ENCODE measurements at regions not wholly inside any gene's neighbourhood (a gene's known extent, or its start where the extent isn't known, plus 50 kb on each side); places are given as distances from the start of the nearest gene placed in this dataset.
"Not testable (repeated sequence)": the region's sequence is repeated elsewhere in the genome, so short reads cannot be mapped to it uniquely, and the experiment has no call there.

DNA sequence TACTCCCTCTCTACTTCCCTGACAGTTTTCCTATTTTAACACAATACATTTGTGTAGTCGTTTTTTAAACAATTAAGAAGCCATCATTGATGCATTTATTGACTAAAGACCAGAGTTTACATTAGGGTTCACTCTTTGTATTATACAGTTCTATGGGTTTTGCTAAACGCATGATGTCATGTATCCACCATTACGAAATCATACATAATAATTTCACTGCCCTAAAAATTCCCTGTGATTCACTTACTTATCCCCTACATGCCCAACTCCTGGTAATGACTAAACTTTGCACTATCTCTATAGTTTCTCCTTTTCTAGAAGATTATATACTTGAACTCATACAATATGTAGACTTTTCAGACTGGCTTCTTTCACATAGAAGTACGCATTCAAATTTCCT lies 1016.5 kb upstream of the FOXG1 start:
- no peak for DNase-seq (ENCODE audit: low read depth in 2 of 2)

DNA sequence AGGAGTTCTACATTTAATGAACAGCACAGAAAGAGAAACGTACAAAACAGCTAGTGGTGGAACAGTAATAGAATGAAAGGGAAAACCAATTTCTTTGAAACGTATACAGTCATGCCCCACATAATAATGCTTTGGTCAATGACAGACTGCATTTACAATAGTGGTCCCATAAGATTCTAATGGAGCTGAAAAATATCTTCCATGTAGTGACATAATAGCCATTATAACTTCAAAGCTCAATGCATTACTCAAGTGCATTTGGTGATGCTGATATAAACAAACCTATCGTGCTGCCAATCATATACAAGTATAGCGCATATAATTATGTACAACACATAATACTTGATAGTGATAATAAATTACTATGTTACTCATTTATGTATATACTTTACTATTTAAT lies 1008.9 kb upstream of the FOXG1 start:
- DNase-seq (ENCODE audit: low read depth in 2 of 2) = not testable (repeated sequence)

DNA sequence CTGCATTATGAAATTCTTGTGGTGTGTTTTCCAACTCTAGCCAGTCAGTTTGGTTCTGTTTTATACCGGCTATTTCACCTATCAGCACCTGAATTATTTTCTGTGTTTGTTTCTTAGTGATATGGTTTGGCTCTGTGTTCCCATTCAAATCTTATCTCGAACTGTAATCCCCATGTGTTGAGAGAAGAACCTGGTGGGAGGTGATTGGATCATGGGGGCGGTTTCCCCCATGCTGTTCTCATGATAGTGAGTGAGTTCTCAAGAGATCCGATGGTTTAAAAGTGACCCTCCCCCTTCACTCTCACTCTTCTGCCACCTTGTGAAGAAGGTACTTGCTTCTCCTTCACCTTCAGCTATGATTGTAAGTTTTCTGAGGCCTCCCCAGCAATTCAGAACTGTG lies 1006.2 kb upstream of the FOXG1 start:
- not testable (repeated sequence) for DNase-seq (ENCODE audit: low read depth in 2 of 2)

DNA sequence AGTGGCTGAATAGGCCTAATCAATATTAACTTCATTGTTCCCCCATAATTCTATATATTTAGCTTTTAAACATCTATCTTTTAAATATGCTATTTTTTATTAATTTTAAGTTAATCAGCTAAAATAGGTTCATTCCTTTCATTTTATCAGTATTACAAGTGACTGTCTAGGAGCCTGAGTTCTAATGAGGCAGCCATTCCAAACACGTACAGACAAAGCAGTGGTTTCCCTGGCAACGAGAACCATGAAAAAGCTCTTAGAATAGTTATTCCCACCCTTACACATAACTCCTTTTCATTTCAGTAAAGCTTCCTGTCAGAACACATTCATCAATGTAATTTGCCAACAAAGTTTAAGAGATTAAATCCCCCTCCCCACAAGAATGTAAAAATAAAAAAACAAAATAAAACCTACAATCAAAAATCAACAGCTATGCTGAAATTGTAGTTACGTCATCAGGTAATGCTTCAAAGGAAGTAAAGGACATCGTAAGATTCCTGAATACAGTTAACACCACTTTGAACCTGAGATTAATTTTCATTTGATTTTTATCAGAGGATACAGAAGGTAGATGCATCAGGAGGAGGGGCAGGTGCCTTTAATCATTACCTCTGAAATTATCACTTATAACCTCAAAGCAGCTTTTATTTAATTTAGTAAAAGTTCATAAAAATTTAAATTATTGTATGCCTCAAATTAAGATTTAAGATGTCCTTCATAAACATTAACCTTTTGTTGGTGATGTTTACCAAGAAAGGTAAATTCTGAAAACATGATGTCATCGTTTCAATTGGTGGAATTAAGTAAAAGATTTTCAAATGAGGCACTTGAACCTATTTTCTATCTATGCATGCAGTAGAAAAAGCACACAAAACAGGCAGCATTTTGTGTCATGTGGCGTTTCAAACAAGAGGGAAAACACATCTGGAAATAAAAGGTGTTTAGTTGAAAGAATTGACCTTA lies 967.2 kb upstream of the FOXG1 start:
- DNase-seq (ENCODE audit: low read depth in 2 of 2) = not testable (repeated sequence)

DNA sequence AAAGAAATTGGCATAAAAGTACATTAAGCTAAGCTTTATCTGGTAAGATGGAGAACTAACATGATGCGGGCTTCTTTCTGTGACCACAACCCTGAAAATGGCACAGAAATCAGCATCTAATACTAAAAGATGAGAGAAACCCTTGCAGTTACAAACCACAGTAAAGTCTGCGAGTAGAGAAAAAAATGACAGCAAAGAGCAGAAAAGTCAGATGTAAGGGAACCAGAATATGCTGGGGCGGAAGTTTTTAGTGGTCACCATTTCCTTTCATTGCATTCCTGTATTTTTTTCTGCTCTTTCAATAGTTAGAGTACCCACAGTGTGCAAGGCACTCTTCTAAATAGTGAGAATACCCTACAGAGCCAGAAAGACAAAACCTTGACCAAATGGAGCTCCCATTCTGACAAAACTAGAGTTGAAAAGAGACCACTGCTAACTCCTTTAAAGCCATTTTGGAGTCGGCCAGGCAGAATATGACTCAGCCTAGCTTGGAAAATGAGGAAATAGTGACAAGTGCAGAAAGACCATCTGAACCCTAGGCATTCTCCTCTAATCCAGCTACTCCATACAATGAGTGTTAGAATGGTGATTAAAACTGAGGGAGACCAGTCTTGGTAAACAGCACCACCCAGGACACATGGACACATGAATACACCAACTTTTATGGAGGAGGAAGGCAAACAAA lies 948.7 kb upstream of the FOXG1 start:
- DNase-seq (ENCODE audit: low read depth in 2 of 2) = not testable (repeated sequence)

DNA sequence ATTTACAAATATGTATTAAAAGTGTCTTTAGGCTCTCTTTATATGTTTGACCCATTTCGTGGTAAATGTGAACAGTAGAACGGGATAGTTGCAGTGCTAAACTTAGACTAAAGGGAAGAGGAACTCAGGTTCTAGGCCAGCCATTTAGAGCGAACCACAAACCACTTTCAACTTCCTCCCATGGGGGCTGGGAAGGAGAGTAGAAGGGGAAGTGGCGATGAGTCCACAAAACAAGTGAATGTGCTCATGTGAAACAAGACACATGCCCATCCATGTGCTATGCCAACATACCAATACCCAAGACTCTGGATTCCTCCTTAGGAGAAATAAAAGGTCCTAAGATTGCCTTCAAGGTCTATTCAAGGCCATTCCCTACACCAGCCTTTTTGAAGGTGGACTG lies 940.4 kb upstream of the FOXG1 start:
- DNase-seq (ENCODE audit: low read depth in 2 of 2) = not testable (repeated sequence)

DNA sequence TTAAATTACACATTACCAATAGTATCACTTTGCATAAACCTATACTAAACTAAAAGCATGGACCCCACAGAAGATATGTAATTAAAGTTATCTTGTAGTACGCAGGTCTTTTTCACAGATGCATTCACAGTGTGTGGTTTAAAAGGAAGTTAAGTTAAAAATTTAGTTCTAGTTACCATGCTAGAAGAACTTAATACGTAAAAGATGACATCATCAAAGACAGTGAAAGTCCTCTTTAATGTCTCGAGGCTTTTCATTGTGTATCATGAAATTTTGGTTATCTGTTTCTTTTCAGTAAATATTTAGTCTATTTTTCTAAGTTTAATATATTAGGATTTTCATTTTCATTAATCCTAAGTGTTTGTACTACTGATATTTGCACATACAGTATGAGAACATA lies 934.6 kb upstream of the FOXG1 start:
- DNase-seq (ENCODE audit: low read depth in 2 of 2) = not testable (repeated sequence)

DNA sequence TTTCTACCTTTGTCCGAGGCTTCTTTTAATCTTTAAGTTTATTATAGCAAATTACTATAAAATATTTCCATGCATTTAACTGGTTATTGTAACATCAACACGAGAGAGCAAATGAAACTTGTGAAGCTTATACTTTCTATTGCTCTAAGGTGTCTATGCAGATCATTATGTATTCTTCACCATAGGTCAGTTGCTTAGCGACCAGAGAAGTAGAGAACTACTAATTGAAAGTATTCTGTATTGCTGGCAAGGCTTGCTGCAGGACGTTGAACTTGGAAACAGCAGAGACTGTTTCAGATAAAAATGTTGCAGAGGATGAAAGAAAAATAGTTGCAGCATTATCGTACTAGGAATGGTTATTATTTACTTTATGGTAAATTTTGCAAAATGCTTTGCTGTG lies 933.6 kb upstream of the FOXG1 start:
- not testable (repeated sequence) for DNase-seq (ENCODE audit: low read depth in 2 of 2)

DNA sequence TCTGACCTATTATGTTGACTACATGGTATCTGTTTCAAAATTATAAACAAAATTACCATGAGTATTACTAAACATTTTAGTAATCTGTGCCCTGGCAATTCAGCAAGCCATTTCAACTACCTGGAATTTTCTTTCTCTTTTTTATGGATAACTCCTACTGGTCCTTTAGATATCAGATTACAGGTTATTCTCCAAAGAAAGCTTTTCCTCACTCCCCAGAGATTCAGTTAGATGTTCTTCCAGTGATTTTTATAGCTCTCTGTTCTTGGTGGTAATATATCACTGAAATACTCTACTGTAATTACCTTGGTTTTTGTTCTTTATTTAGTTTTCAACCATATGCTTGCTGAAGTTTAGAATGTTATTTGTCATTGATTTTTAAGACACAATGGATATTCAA lies 930.2 kb upstream of the FOXG1 start:
- DNase-seq (ENCODE audit: low read depth in 2 of 2) = no peak

DNA sequence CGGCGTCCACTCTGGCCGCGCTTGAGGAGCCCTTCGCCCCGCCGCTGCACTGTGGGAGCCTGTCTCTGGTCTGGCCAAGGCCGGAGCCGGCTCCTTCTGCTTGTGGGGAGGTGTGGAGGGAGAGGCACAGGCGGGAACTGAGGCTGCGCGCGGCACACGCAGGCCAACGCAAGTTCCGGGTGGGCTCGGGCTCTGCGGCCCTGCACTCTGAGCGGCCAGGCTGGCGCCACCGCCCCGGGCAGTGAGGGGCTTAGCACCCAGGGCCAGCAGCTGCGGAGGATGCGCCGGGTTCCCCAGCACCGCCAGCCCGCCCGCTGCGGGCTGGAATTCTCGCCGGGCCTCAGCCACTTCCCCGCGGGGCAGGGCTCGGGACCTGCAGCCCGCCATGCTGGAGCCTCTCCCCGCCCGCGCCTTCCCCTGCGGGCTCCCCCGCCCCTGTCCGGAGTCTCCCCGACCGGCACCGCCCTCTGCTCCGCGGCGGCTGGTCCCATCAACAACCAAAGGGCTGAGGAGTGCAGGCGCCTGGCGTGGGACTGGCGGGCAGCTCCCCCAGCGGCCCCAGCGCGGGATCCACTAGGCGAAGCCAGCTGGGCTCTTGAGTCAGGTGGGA lies 921.2 kb upstream of the FOXG1 start:
- no peak for DNase-seq (ENCODE audit: low read depth in 2 of 2)

DNA sequence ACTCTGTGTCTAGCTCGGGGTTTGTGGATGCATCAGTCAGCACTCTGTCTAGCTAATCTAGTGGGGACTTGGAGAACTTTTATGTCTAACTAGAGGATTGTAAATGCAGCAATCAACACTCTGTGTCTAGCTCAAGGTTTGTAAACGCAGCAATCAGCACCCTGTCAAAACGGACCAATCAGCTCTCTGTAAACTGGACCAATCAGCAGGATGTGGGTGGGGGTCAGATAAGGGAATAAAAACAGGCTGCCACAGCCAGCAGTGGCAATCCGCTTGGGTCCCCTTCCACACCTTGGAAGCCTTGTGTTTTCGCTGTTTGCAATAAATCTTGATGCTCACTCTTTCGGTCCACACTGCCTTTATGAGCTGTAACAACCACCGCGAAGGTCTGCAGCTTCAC lies 920.7 kb upstream of the FOXG1 start:
- DNase-seq (ENCODE audit: low read depth in 2 of 2) = no peak

DNA sequence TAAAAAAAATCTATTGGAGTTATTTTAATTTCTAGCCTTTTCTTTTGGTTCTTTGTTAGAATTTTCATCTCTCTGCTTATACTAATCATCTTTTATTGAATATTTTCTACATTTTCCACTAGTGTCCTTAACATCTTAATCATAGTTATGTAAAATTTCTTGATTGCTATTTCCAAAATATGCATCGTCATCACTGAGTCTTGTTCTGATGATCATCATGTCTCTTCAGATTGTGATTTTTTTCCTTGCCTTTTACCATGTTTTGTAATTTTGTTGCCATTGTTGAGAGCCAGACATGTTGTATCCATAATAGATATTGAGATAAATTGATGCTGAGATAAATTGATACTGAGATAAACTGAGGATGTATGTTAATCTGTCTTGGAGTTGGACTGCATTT lies 919.1 kb upstream of the FOXG1 start:
- not testable (repeated sequence) for DNase-seq (ENCODE audit: low read depth in 2 of 2)

DNA sequence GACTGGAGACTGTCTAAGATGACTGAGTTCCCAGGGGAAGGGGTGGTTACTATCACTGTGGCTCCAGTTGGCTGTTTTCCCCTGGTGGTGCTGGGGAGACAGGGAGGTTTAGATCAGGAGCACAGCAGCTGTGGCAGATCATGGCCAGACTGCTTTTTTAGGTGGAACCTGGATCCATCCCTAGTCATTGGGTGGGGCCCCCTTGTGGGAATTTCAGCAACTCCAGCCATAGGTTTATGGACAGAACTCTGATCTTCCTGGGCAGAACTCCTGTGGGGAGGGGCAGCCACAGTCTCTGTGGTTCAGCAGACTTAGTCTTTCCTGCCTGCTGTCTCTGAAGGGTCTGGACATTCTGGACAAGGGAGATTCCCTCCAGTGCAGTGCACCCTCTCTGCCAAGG lies 917.4 kb upstream of the FOXG1 start:
- DNase-seq (ENCODE audit: low read depth in 2 of 2) = not testable (repeated sequence)

DNA sequence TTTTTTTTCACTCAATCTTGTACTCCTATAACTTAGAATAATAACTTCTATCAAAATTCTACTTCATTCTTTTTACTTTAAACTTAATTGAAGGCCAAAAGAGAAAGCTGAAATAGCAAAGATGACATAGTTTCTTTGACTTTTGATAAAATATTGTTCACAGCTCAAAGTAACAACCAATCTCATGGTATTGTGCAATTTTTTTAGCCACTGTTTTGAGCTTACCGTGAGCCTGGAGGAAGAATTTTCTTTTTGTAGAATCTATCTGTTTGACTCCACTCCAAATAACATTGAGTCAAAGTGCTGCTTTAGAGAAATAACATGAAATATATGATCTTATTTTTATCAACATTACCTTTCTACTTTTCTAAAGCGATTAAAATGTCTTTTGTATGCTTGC lies 903.9 kb upstream of the FOXG1 start:
- DNase-seq (ENCODE audit: low read depth in 2 of 2) = no peak

DNA sequence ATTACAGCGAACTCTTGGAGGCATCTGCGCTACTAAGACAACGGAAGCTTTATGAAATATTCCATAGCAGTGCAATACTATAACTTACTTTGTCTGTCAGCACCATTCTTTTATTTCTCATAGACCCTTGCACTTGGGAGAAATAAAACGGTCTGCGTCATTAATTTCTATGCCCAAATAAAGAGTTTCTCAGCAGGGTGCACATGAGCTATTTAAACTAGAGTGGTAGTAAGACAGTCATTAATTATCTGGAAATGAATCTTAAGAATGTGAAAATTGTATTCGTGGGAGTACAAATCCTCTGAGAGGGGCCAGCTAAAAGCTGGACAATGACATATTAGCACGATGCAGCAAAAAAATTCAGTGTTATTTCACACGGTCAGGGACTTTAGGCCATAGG lies 903.4 kb upstream of the FOXG1 start:
- no peak for DNase-seq (ENCODE audit: low read depth in 2 of 2)

DNA sequence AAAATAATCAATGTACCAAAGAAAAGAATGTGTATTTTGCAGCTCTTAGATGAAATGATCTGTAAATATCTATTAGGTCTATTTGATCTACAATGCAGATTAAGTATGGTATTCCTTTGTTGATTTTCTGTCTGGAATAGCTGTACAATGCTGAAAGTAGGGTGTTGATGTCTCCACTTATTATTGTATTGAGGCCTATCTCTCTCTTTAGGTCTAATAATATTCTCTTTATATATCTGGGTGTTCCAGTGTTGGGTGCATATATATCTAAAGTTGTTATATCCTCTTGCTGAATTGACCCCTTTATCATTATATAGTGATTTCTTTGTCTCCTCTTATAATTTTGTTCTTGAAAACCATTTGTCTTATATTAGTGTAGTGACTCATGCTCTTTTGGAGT lies 885.5 kb upstream of the FOXG1 start:
- no peak for DNase-seq (ENCODE audit: low read depth in 2 of 2)

DNA sequence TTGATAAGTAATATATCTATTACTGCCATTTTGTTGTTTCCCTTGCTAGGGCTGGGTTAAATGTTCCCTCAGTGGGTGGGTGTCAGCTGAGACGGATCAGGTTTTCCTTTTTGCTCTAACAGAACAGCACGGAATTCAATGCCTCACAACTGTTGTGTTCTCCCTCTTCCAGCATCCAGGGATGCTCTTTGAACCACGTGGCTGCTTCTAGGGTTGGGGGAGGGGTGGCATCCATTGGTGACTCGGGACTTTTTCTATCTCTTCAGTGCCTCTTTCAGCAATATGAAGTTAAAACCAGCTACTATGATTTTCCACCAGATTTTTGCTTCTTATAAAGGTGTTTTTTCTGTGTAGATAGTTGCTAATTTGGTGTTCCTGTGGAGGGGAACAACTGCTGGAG lies 884.9 kb upstream of the FOXG1 start:
- no peak for DNase-seq (ENCODE audit: low read depth in 2 of 2)

DNA sequence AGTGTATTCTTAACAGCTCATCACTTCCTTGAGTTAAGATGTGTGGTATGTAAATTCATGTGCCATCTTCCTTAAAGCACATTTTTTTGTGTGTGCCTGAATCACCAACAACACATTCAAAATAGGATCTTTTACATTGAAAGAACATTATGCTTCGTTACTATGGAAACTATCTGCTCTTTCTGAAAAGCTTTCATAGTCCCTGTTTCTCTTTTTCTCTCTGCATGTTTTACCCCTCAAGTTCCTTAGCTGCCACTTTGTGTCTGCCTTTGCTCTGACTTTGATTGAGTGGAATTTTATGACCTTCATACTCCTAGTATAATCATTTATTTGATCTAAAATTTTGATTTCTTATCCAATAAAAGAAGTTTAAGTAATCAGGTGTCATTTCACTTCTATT lies 880.3 kb upstream of the FOXG1 start:
- no peak for DNase-seq (ENCODE audit: low read depth in 2 of 2)

DNA sequence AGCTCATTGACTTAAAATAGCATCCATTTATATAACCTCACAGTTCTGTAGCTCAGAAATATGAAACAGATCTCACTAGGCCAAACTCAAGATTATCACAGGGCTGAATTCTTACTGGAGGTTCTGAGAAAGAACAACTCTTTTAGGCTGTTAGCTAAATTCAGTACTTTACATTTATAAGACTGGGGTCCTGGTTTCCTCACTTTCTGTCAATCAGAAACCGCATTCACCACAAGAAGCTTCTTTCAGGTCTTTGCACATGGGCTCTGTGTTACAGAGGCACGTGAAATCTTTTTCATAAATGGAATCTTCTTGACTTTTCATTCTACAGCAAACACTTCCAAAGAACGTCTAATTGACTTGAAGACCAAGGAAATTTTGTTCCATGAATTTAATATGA lies 876.3 kb upstream of the FOXG1 start:
- DNase-seq (ENCODE audit: low read depth in 2 of 2) = no peak

DNA sequence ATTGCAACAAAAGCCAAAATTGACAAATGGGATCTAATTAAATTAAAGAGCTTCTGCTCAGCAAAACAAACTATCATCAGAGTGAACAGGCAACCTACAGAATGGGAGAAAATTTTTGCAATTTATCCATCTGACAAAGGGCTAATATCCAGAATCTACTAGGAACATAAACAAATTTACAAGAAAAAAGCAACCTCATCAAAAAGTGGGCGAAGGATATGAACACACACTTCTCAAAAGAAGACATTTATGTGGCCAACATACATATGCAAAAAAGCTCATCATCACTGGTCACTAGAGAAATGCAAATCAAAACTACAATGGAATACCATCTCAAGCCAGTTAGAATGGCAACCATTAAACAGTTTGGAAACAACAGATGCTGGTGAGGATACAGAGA lies 858.1 kb upstream of the FOXG1 start:
- DNase-seq (ENCODE audit: low read depth in 2 of 2) = not testable (repeated sequence)

DNA sequence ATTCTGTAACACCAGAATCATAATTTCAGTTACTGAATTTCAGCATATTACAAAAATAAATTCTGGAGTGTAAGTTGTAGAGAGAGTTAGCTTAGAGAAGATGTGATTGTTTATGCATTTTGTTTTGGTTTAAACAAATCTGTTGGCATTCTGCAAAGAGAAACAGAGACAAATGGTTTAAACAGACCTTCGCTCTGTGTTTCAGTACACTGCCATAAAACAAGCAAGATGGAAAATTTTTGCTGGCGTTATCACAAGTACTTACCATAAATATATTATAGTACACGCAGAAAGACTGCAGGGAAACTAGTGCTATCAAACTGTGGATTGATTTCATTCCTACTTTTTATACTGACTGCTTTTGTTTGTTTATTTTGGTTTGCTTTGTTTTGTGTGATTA lies 850.3 kb upstream of the FOXG1 start:
- DNase-seq (ENCODE audit: low read depth in 2 of 2) = no peak

DNA sequence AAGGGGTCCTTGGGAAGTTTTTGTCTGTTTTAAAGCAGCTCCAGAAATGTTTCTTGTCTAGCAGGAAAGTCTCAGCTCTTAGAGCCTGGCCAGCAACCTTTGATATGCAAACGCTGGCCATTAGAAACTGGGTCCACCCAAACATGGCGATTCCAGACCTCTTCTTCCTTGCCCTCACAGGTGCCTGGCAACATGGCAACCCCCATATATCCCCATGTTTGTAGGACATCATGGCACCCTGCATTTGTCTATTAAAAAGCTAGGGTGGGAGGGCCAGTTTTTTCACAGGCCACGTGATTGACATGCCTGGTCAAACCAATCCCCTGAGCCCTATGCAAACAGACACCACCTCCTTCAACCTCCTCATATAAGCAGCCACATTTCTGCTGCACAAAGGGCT lies 848.7 kb upstream of the FOXG1 start:
- DNase-seq (ENCODE audit: low read depth in 2 of 2) = no peak

DNA sequence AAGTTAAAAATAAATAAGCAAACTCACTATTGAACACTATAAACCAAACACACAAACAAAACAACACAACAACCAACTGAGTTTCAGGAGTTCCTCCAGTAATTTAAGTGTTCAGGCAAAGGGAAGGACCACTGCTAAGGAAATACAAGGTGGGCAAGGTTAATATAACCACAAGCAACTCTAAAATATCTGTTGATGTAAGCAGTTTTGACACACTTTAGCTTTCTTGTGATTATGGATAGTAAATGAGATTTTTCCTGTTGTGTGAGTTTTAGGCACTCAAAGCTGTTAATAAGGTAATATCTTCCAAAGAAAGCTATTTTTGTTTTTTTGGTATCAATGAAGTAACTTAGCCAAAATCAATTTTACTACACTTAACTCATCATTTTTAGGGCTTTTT lies 839.1 kb upstream of the FOXG1 start:
- DNase-seq (ENCODE audit: low read depth in 2 of 2) = no peak
